Osteoblast (primary cell): ENCODE measurements at regions not wholly inside any gene's neighbourhood (a gene's known extent, or its start where the extent isn't known, plus 50 kb on each side); places are given as distances from the start of the nearest gene placed in this dataset.

ENCODE experiments used
- DNase-seq: peaks from one replicate; pipeline ENCODE4 v3.0.0; 2011; ENCODE audit warnings: low spot score, mixed read lengths; ENCODE audit not compliant: insufficient read length; ENCODE audit errors: missing footprints
- H2AFZ ChIP-seq: 2 replicates; pipeline ENCODE4 v1.6.0; 2011; ENCODE audit warnings: mild to moderate bottlenecking, low read length
- H3K27ac ChIP-seq: 2 replicates; pipeline ENCODE4 v1.5.1; 2011; ENCODE audit warnings: mild to moderate bottlenecking, low read depth, low read length, moderate library complexity
- H3K27me3 ChIP-seq: 2 replicates; pipeline ENCODE4 v1.6.0; 2012; ENCODE audit warnings: mild to moderate bottlenecking, control low read depth, inconsistent platforms, low read length, moderate library complexity; ENCODE audit not compliant: insufficient read depth
- H3K36me3 ChIP-seq: 2 replicates; pipeline ENCODE4 v1.5.1; 2011; ENCODE audit warnings: mild to moderate bottlenecking, low read length, control low read depth, moderate library complexity; ENCODE audit not compliant: insufficient read depth
- H3K4me1 ChIP-seq: 2 replicates; pipeline ENCODE4 v1.5.1; 2011; ENCODE audit warnings: mild to moderate bottlenecking, low read length, control low read depth, moderate library complexity; ENCODE audit not compliant: insufficient read depth
- H3K4me2 ChIP-seq: 2 replicates; pipeline ENCODE4 v1.6.0; 2011; ENCODE audit warnings: mild to moderate bottlenecking, low read length; ENCODE audit not compliant: insufficient read depth
- H3K4me3 ChIP-seq: fragments of 200-600 bp; sonication (generic); 3 replicates; pipeline ENCODE4 v1.5.1; 2012; ENCODE audit warnings: mild to moderate bottlenecking, low read length, inconsistent platforms; ENCODE audit not compliant: insufficient read depth
- H3K79me2 ChIP-seq: 2 replicates; pipeline ENCODE4 v1.6.0; 2012; ENCODE audit warnings: mild to moderate bottlenecking, low read length, control low read depth, inconsistent platforms; ENCODE audit not compliant: insufficient read depth
- H3K9me3 ChIP-seq: 2 replicates; pipeline ENCODE4 v1.5.1; 2011; ENCODE audit warnings: low read depth, low read length, control low read depth
- H4K20me1 ChIP-seq: 2 replicates; pipeline ENCODE4 v1.6.0; 2012; ENCODE audit warnings: mild to moderate bottlenecking, low read length, control low read depth; ENCODE audit not compliant: insufficient read depth
- TF ChIP-seq, protein P1 (sequence below): IDR thresholded peaks from 2 replicates; pipeline ENCODE4 v1.5.1; 2011; ENCODE audit warnings: mild to moderate bottlenecking, low read depth, low read length, moderate library complexity; ENCODE audit errors: extremely low read depth

DNA sequence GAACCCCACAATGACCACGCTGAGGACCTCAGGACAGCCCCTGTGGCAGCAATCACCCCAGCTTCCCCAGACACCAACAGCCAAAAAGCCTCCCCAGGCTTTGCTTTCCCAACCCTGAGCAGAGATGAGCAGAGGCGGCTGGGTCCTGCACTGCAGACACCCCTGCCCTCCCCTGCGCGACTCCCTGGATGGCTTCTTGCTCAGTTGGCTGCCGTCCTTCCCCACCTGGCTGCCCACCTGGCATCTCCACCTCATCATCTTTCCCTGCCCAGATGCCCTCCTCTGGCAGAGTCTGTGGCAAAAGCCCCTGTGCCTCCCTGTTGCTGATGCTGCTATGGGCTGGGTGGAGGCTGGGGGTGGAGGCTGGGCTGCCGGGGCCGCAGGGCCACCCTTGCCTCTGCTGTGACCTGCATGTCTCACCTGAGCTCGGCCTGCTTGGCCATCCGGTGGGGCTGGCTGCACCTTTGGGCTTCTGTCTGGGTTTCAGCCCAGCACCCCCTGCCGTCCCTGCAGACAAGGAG, 567.7 kb downstream of the TCERG1L start:
- H3K27ac ChIP-seq: no peak overlapping the region
- H3K36me3 ChIP-seq: no peaks in the 10 kb centered on the region
- H3K4me2 ChIP-seq: no peak overlapping the region
- H3K4me3 ChIP-seq: no peak overlapping the region
- H3K9me3 ChIP-seq: no peaks in the 10 kb centered on the region
- no peaks in the 10 kb centered on the region for H4K20me1 ChIP-seq
- TF ChIP-seq, protein P1, sequence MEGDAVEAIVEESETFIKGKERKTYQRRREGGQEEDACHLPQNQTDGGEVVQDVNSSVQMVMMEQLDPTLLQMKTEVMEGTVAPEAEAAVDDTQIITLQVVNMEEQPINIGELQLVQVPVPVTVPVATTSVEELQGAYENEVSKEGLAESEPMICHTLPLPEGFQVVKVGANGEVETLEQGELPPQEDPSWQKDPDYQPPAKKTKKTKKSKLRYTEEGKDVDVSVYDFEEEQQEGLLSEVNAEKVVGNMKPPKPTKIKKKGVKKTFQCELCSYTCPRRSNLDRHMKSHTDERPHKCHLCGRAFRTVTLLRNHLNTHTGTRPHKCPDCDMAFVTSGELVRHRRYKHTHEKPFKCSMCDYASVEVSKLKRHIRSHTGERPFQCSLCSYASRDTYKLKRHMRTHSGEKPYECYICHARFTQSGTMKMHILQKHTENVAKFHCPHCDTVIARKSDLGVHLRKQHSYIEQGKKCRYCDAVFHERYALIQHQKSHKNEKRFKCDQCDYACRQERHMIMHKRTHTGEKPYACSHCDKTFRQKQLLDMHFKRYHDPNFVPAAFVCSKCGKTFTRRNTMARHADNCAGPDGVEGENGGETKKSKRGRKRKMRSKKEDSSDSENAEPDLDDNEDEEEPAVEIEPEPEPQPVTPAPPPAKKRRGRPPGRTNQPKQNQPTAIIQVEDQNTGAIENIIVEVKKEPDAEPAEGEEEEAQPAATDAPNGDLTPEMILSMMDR: no peak
- no peak for DNase-seq
- no peaks in the 10 kb centered on the region for H3K4me1 ChIP-seq
- H3K27me3 ChIP-seq: no peaks in the 10 kb centered on the region
- H3K79me2 ChIP-seq: no peaks in the 10 kb centered on the region
- H2AFZ ChIP-seq: no peak overlapping the region

DNA sequence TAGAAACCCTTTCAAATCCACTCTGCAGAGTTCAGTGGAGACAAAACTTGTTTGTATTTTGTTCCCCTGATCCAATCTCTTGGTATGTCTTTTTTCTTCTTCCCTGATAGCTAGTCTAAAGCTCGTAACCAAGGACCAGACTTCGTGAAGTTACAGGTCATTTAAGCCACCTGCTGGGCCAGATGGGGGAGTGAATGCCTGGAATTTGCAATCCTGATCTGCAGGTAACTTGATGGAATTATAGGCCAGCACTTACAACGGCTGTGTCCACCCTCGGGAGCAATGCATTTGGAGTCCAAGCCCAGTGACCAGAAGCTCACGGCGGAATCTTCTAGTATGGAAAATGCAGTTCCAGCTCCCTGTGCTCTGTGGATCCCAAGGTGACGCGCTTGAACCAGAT, 566.9 kb downstream of the TCERG1L start:
- Histone ChIP-seq H2AFZ (no peak overlapping the region), H3K4me1 (no peaks in the 10 kb centered on the region), H3K27ac (no peak overlapping the region), H3K36me3 (no peaks in the 10 kb centered on the region), H3K4me2 (no peak overlapping the region), H3K9me3 (no peaks in the 10 kb centered on the region), H4K20me1 (no peaks in the 10 kb centered on the region), H3K79me2 (no peaks in the 10 kb centered on the region), H3K27me3 (no peaks in the 10 kb centered on the region), H3K4me3 (no peak overlapping the region)
- TF ChIP-seq, protein P1: no peak
- no peak for DNase-seq

DNA sequence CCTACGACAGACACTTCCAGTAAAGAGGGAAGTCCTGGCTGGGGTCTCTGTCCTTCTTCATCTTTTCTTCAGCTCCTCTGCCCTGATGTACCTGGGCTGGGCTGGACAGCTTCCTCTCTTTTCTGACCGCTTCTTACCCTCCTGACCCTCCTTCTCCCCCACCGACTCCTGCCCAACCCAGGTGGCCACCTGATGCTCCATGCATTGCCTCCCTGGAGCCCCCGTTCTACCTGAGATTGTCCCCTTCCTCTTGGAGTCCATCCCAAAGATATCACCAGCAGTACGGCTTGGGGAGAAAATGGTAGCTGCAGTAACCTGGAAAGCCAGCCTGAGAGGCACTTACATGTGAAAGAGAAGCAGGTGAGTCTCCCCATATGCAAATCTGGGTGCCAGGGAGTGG, 566.3 kb downstream of the TCERG1L start:
- H3K36me3 ChIP-seq: no peaks in the 10 kb centered on the region
- no peaks in the 10 kb centered on the region for H4K20me1 ChIP-seq
- TF ChIP-seq, protein P1: no peak
- H3K27me3 ChIP-seq: no peaks in the 10 kb centered on the region
- H3K4me2 ChIP-seq: no peak overlapping the region
- DNase-seq: no peak
- H3K4me3 ChIP-seq: no peak overlapping the region
- no peak overlapping the region for H3K27ac ChIP-seq
- no peaks in the 10 kb centered on the region for H3K4me1 ChIP-seq
- no peaks in the 10 kb centered on the region for H3K9me3 ChIP-seq
- no peaks in the 10 kb centered on the region for H3K79me2 ChIP-seq
- no peak overlapping the region for H2AFZ ChIP-seq

DNA sequence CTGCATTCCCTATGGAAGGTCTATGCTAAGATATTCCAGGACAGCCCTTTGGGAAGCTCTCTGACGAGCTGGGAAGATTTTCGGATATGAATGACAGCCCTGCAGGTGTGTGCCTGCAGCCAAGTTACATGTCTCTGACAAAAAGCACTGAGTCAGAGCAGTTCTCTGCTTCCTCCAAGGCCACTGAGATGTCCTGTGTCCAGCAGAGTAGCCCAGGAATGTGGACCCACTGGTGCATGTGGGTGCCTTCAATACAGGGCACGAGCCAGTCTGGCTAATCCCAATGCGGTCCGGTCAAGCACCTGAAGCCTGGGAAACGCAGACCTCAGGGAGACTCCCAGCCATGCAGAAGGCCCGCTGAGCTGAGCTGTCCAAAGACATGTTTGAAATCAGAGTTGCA, 565.7 kb downstream of the TCERG1L start:
- no peaks in the 10 kb centered on the region for H3K36me3 ChIP-seq
- H3K4me2 ChIP-seq: no peak overlapping the region
- TF ChIP-seq, protein P1: no peak
- H3K4me3 ChIP-seq: no peak overlapping the region
- H3K27ac ChIP-seq: no peak overlapping the region
- H3K79me2 ChIP-seq: no peaks in the 10 kb centered on the region
- no peaks in the 10 kb centered on the region for H3K9me3 ChIP-seq
- DNase-seq: no peak
- H3K27me3 ChIP-seq: no peaks in the 10 kb centered on the region
- H3K4me1 ChIP-seq: no peaks in the 10 kb centered on the region
- H2AFZ ChIP-seq: no peak overlapping the region
- H4K20me1 ChIP-seq: no peaks in the 10 kb centered on the region
